Fibroblast of skin of right biceps (primary cell): ENCODE measurements at regions not wholly inside any gene's neighbourhood (a gene's known extent, or its start where the extent isn't known, plus 50 kb on each side); places are given as distances from the start of the nearest gene placed in this dataset.

Source experiments
- DNase-seq: peaks from one replicate; pipeline ENCODE4 v3.0.0-alpha.2; 2013

GRCh38 chr12:93015871-93016751, 87.0 kb upstream of the EEA1 start:
- DNase-seq: no peak

GRCh38 chr12:93016752-93017350, 87.8 kb upstream of the EEA1 start:
- DNase-seq: no peak

GRCh38 chr12:93018610-93019009, 89.5 kb upstream of the EEA1 start:
- no peak for DNase-seq

GRCh38 chr12:93019212-93019927, 90.3 kb upstream of the EEA1 start:
- DNase-seq: no peak

GRCh38 chr12:93019975-93020630, 91.0 kb upstream of the EEA1 start:
- no peak for DNase-seq

GRCh38 chr12:93020631-93021597, 91.8 kb upstream of the EEA1 start:
- DNase-seq: no peak

GRCh38 chr12:93022603-93023340, 93.7 kb upstream of the EEA1 start:
- DNase-seq: peak; percentile 15

GRCh38 chr12:93025145-93026103, 96.3 kb upstream of the EEA1 start:
- DNase-seq: peak; percentile 54

- no peak for DNase-seq
Measured at GRCh38 chr12:93027041-93027440, 97.9 kb upstream of the EEA1 start.

GRCh38 chr12:93029091-93029490, 100.0 kb upstream of the EEA1 start:
- DNase-seq: no peak

- DNase-seq: no peak
Measured at GRCh38 chr12:93031028-93031427, 101.9 kb upstream of the EEA1 start.

GRCh38 chr12:93032758-93033157, 103.7 kb upstream of the EEA1 start:
- DNase-seq: no peak

GRCh38 chr12:93033948-93034347, 104.9 kb upstream of the EEA1 start:
- DNase-seq: no peak

- DNase-seq: peak; percentile 17
Measured at GRCh38 chr12:93039062-93039461, 110.0 kb upstream of the EEA1 start.

- DNase-seq: no peak
Measured at GRCh38 chr12:93039930-93040329, 110.8 kb upstream of the EEA1 start.

GRCh38 chr12:93040367-93040766, 111.3 kb upstream of the EEA1 start:
- no peak for DNase-seq

- no peak for DNase-seq
Measured at GRCh38 chr12:93041416-93041815, 112.3 kb upstream of the EEA1 start.

- peak; percentile 21 for DNase-seq
Measured at GRCh38 chr12:93042283-93042682, 113.2 kb upstream of the EEA1 start.

- no peak for DNase-seq
Measured at GRCh38 chr12:93042684-93043083, 113.6 kb upstream of the EEA1 start.
